DMS153 treated with DMSO at 0.1 percent for 48 hours (cell line): ENCODE measurements at regions not wholly inside any gene's neighbourhood (a gene's known extent, or its start where the extent isn't known, plus 50 kb on each side); places are given as distances from the start of the nearest gene placed in this dataset.
A peak's percentile ranks its signal among the peaks of the same experiment; 100 is the strongest.
"Not testable (repeated sequence)": the region's sequence is repeated elsewhere in the genome, so short reads cannot be mapped to it uniquely, and the experiment has no call there.

Experiments
- DNase-seq: peaks from one replicate; lab custom pipeline; 2025; ENCODE audit not compliant: unreplicated experiment; lab: John Stamatoyannopoulos, UW

- no peak for DNase-seq
These were observed 337.2 kb downstream of the RPS29 start for GRCh38 chr14:49249022-49249421.

GRCh38 chr14:49243777-49244176 is 342.4 kb downstream of the RPS29 start:
- not testable (repeated sequence) for DNase-seq

GRCh38 chr14:49240383-49240782 is 345.8 kb downstream of the RPS29 start:
- DNase-seq = no peak

- DNase-seq = no peak
These were observed 357.6 kb downstream of the RPS29 start for GRCh38 chr14:49228552-49228951.

- DNase-seq = no peak
These were observed 364.9 kb downstream of the RPS29 start for GRCh38 chr14:49221316-49221715.

- DNase-seq = no peak
These were observed 365.7 kb downstream of the RPS29 start for GRCh38 chr14:49220492-49220891.

- DNase-seq = no peak
These were observed 367.6 kb downstream of the RPS29 start for GRCh38 chr14:49218436-49219092.

- no peak for DNase-seq
These were observed 373.5 kb downstream of the RPS29 start for GRCh38 chr14:49212721-49213120.

GRCh38 chr14:49209416-49209815 is 376.8 kb downstream of the RPS29 start:
- DNase-seq = no peak

GRCh38 chr14:49206828-49207227 is 379.4 kb downstream of the RPS29 start:
- no peak for DNase-seq

GRCh38 chr14:49203676-49204075 is 382.5 kb downstream of the RPS29 start:
- DNase-seq = no peak

- DNase-seq = no peak
These were observed 387.0 kb downstream of the RPS29 start for GRCh38 chr14:49199159-49199558.

- no peak for DNase-seq
These were observed 389.9 kb downstream of the RPS29 start for GRCh38 chr14:49196327-49196726.

- DNase-seq = no peak
These were observed 392.1 kb downstream of the RPS29 start for GRCh38 chr14:49194067-49194466.

- no peak for DNase-seq
These were observed 392.7 kb downstream of the RPS29 start for GRCh38 chr14:49193332-49194065.

GRCh38 chr14:49191380-49191779 is 394.8 kb downstream of the RPS29 start:
- no peak for DNase-seq

GRCh38 chr14:49189375-49189774 is 396.8 kb downstream of the RPS29 start:
- DNase-seq = no peak

GRCh38 chr14:49187799-49188198 is 398.4 kb downstream of the RPS29 start:
- DNase-seq = no peak

- peak; percentile 30 for DNase-seq
These were observed 412.3 kb downstream of the RPS29 start for GRCh38 chr14:49173765-49174373.

GRCh38 chr14:49164074-49164473 is 422.1 kb downstream of the RPS29 start:
- DNase-seq = no peak

- DNase-seq = no peak
These were observed 425.2 kb downstream of the RPS29 start for GRCh38 chr14:49160983-49161382.

GRCh38 chr14:49159081-49159480 is 427.1 kb downstream of the RPS29 start:
- DNase-seq = no peak
